SK-N-SH (cell line): ENCODE measurements at regions not wholly inside any gene's neighbourhood (a gene's known extent, or its start where the extent isn't known, plus 50 kb on each side); places are given as distances from the start of the nearest gene placed in this dataset.

ENCODE experiments used
- CTCF ChIA-PET: fragments of 300-600, 350-600 bp; formaldehyde crosslinking; extraction: SDS; loops from one replicate; lab custom pipeline; 2021; lab: Yijun Ruan, JAX
- POLR2A ChIA-PET: fragments of 350-600 bp; sonication (Branson Sonifier 250); formaldehyde crosslinking; extraction: SDS; loops from one replicate; lab custom pipeline; 2020; ENCODE audit warnings: antibody characterized with exemption, inconsistent platforms; lab: Yijun Ruan, JAX
- DNase-seq: peaks from one replicate; pipeline ENCODE4 v3.0.0; 2012
- H2AFZ ChIP-seq: fragments of 200-600 bp; sonication (generic); 2 replicates; pipeline ENCODE4 v1.8.1; 2016; ENCODE audit warnings: antibody characterized with exemption, mild to moderate bottlenecking, low read depth
- H3F3A ChIP-seq: fragments of 200-600 bp; sonication (generic); replicated peaks from 2 replicates; pipeline ENCODE3; 2016; ENCODE audit warnings: antibody characterized with exemption, mild to moderate bottlenecking; ENCODE audit not compliant: insufficient read depth
- H3K27ac ChIP-seq, 2 experiments: fragments of 200-500 bp in 1 of 2; fragments of 200-600 bp in 1 of 2; sonication (Bioruptor generic) in 1 of 2; sonication (generic), shearing (Covaris generic) in 1 of 2; 2 replicates each; pipeline versions ENCODE4 v1.5.1 to v1.6.1; 2014 to 2016; ENCODE audit warnings: low read depth in 2 of 2, inconsistent platforms in 1 of 2, low read length in 1 of 2, mild to moderate bottlenecking in 1 of 2, mixed read lengths in 1 of 2
- H3K27me3 ChIP-seq: fragments of 200-600 bp; sonication (generic), shearing (Covaris generic); 2 replicates; pipeline ENCODE4 v1.6.1; 2016; ENCODE audit warnings: mixed run types; ENCODE audit not compliant: insufficient read depth
- H3K36me3 ChIP-seq, 2 experiments: fragments of 200-500 bp in 1 of 2; fragments of 200-600 bp in 1 of 2; sonication (Bioruptor generic) in 1 of 2; sonication (generic) in 1 of 2; replicated peaks in 1 of 2; 2 replicates each; pipeline versions ENCODE3 to v1.5.1; 2014 to 2016; ENCODE audit warnings: low read length in 1 of 2, mild to moderate bottlenecking in 1 of 2; ENCODE audit not compliant: insufficient read depth in 2 of 2, control insufficient read depth in 1 of 2
- H3K4me1 ChIP-seq, 2 experiments: fragments of 200-500 bp in 1 of 2; fragments of 200-600 bp in 1 of 2; sonication (Bioruptor generic) in 1 of 2; sonication (generic), shearing (Covaris generic) in 1 of 2; 2 replicates each; pipeline versions ENCODE4 v1.5.1 to v1.6.1; 2014 to 2016; ENCODE audit warnings: low read depth in 1 of 2, low read length in 1 of 2, mixed run types in 1 of 2; ENCODE audit not compliant: insufficient read depth in 2 of 2, control insufficient read depth in 1 of 2
- H3K4me2 ChIP-seq: fragments of 200-600 bp; sonication (generic), shearing (Covaris generic); 2 replicates; pipeline ENCODE4 v1.6.1; 2017; ENCODE audit warnings: mixed run types
- H3K4me3 ChIP-seq, 2 experiments: fragments of 200-500 bp in 1 of 2; fragments of 200-600 bp in 1 of 2; sonication (Bioruptor generic) in 1 of 2; sonication (generic), shearing (Covaris generic) in 1 of 2; 2 replicates each; pipeline versions ENCODE4 v1.5.1 to v1.8.1; 2014 to 2016; ENCODE audit warnings: low read depth in 2 of 2, inconsistent platforms in 1 of 2, low read length in 1 of 2, mild to moderate bottlenecking in 1 of 2, mixed read lengths in 1 of 2, moderate library complexity in 1 of 2
- H3K79me2 ChIP-seq: fragments of 200-600 bp; sonication (generic); 2 replicates; pipeline ENCODE4 v1.8.1; 2017; ENCODE audit warnings: mild to moderate bottlenecking; ENCODE audit not compliant: insufficient read depth
- H3K9ac ChIP-seq: fragments of 200-600 bp; sonication (generic); 2 replicates; pipeline ENCODE4 v1.6.1; 2017; ENCODE audit warnings: mixed run types
- H3K9me2 ChIP-seq: fragments of 200-600 bp; sonication (generic); 2 replicates; pipeline ENCODE4 v1.6.1; 2017; ENCODE audit warnings: mixed run types
- H3K9me3 ChIP-seq: fragments of 200-600 bp; sonication (generic); 2 replicates; pipeline ENCODE4 v1.6.1; 2017; ENCODE audit warnings: mixed run types, mild to moderate bottlenecking, moderate library complexity
- H4K20me1 ChIP-seq: fragments of 200-600 bp; sonication (generic); 2 replicates; pipeline ENCODE4 v1.6.1; 2017; ENCODE audit warnings: mild to moderate bottlenecking, mixed run types; ENCODE audit not compliant: insufficient read depth
- CTCF ChIP-seq: fragments of 200-600 bp; sonication (generic); IDR thresholded peaks from 2 replicates; pipeline ENCODE4 v1.6.1; 2017; ENCODE audit warnings: antibody characterized with exemption, mild to moderate bottlenecking, moderate library complexity
- ELF1 ChIP-seq: IDR thresholded peaks from 2 replicates; pipeline ENCODE4 v1.4.0; 2012
- EZH2phosphoT487 ChIP-seq: fragments of 200-600 bp; sonication (generic); IDR thresholded peaks from 2 replicates; pipeline ENCODE4 v1.6.1; 2017; ENCODE audit warnings: low read depth, mixed run types, mild to moderate bottlenecking, antibody characterized with exemption, moderate library complexity, borderline replicate concordance
- FOXJ3 ChIP-seq: sonication (generic); formaldehyde crosslinking; IDR thresholded peaks from 2 replicates; pipeline ENCODE4 v1.5.1; 2020; ENCODE audit warnings: mild to moderate bottlenecking, missing genetic modification reagents
- FOXM1 ChIP-seq: IDR thresholded peaks from 2 replicates; pipeline ENCODE4 v1.4.0; 2012; ENCODE audit warnings: low read depth, mild to moderate bottlenecking
- GABPA ChIP-seq: IDR thresholded peaks from 2 replicates; pipeline ENCODE4 v1.4.0; 2012; ENCODE audit warnings: low read depth, mild to moderate bottlenecking
- GATA2 ChIP-seq: sonication (generic); formaldehyde crosslinking; IDR thresholded peaks from 2 replicates; pipeline ENCODE4 v1.5.0; 2020; ENCODE audit warnings: mild to moderate bottlenecking, missing genetic modification reagents
- IRF3 ChIP-seq: fragments of 150-350 bp; IDR thresholded peaks from 2 replicates; pipeline ENCODE4 v1.6.1; 2016; ENCODE audit warnings: mild to moderate bottlenecking, low read depth, low read length
- JUND ChIP-seq: IDR thresholded peaks from 2 replicates; pipeline ENCODE4 v1.4.0; 2012
- MXI1 ChIP-seq: IDR thresholded peaks from 2 replicates; pipeline ENCODE4 v1.6.1; 2012; ENCODE audit warnings: mild to moderate bottlenecking, low read depth, low read length, improper control_type of control experiment
- POLR2AphosphoS5 ChIP-seq: IDR thresholded peaks from 2 replicates; pipeline ENCODE4 v1.6.1; 2012; ENCODE audit warnings: low read depth, low read length
- REST ChIP-seq: IDR thresholded peaks from 2 replicates; pipeline ENCODE4 v1.6.1; 2012; ENCODE audit warnings: mild to moderate bottlenecking, low read depth, low read length, moderate library complexity
- RFX5 ChIP-seq: IDR thresholded peaks from 2 replicates; pipeline ENCODE4 v1.6.1; 2012; ENCODE audit warnings: mild to moderate bottlenecking, improper control_type of control experiment, low read length
- RXRA ChIP-seq: IDR thresholded peaks from 2 replicates; pipeline ENCODE4 v1.4.0; 2012; ENCODE audit warnings: low read depth, mild to moderate bottlenecking, borderline replicate concordance
- SIN3A ChIP-seq: IDR thresholded peaks from 2 replicates; pipeline ENCODE4 v1.6.1; 2012; ENCODE audit warnings: low read depth, mild to moderate bottlenecking, low read length, moderate library complexity, borderline replicate concordance
- SMC3 ChIP-seq: IDR thresholded peaks from 2 replicates; pipeline ENCODE4 v1.6.1; 2012; ENCODE audit warnings: low read depth, low read length, improper control_type of control experiment
- TAF1 ChIP-seq: IDR thresholded peaks from 2 replicates; pipeline ENCODE4 v1.6.1; 2012; ENCODE audit warnings: low read depth, mild to moderate bottlenecking, low read length, moderate library complexity, borderline replicate concordance
- TCF12 ChIP-seq: IDR thresholded peaks from 2 replicates; pipeline ENCODE4 v1.4.0; 2012
- USF1 ChIP-seq: IDR thresholded peaks from 2 replicates; pipeline ENCODE4 v1.4.0; 2012; ENCODE audit warnings: low read depth, borderline replicate concordance
- YY1 ChIP-seq: IDR thresholded peaks from 2 replicates; pipeline ENCODE4 v1.4.0; 2012; ENCODE audit warnings: low read depth, mild to moderate bottlenecking
- WGBS: methylation state at CpG from one replicate; pipeline ENCODE4 v1.1.6; 2017; ENCODE audit warnings: low lambda C conversion rate; 5-methylcytosine and 5-hydroxymethylcytosine counted together

GRCh38 chr16:66198641-66199040, 167.8 kb upstream of the CDH5 start:
- TF ChIP-seq GATA2 (CRISPR knock-in tag), result no peak
- TF ChIP-seq USF1, result no peak
- TF ChIP-seq FOXM1, result no peak
- TF ChIP-seq GABPA, result no peak
- no peak for TF ChIP-seq EZH2phosphoT487
- no peak for TF ChIP-seq TCF12
- no peak for TF ChIP-seq REST
- TF ChIP-seq SMC3, result no peak
- TF ChIP-seq POLR2AphosphoS5, result no peak
- TF ChIP-seq JUND, result no peak
- TF ChIP-seq IRF3, result no peak
- TF ChIP-seq, all 33 proteins: peak for 0
- H3K4me2 ChIP-seq, result no peak overlapping the region
- POLR2A ChIA-PET, result no interaction called here
- CTCF ChIA-PET, result no interaction called here
- no peak for DNase-seq
- no peaks in the 10 kb centered on the region for H3K9me3 ChIP-seq
- no peak overlapping the region for H3K27ac ChIP-seq
- H2AFZ ChIP-seq, result no peak overlapping the region
- no peaks in the 10 kb centered on the region for H4K20me1 ChIP-seq
- H3K9ac ChIP-seq, result no peak overlapping the region
- no peaks in the 10 kb centered on the region for H3K9me2 ChIP-seq
- H3F3A ChIP-seq, result no peaks in the 10 kb centered on the region
- 13% methylated on average over 3 of the region's 3 CpGs for WGBS
- H3K27me3 ChIP-seq, result no peaks in the 10 kb centered on the region
- no peaks in the 10 kb centered on the region for H3K79me2 ChIP-seq
- H3K4me1 ChIP-seq, result no peaks in the 10 kb centered on the region; a peak in 1 of 4 replicates
- H3K4me3 ChIP-seq, result no peak overlapping the region
- H3K36me3 ChIP-seq, result no peaks in the 10 kb centered on the region

- no peaks in the 10 kb centered on the region for H4K20me1 ChIP-seq
- CTCF ChIA-PET, result no interaction called here
- H3K9ac ChIP-seq, result no peak overlapping the region
- no peaks in the 10 kb centered on the region for H3K9me2 ChIP-seq
- TF ChIP-seq RFX5 (no peak), FOXJ3 (CRISPR knock-in tag) (no peak), ELF1 (no peak), MXI1 (no peak), SIN3A (no peak), GABPA (no peak), YY1 (no peak), RXRA (no peak), GATA2 (CRISPR knock-in tag) (no peak), USF1 (no peak), TAF1 (no peak), CTCF (no peak), TCF12 (no peak)
- H3K27me3 ChIP-seq, result no peaks in the 10 kb centered on the region
- H3F3A ChIP-seq, result no peaks in the 10 kb centered on the region
- no peaks in the 10 kb centered on the region; a peak in 1 of 4 replicates for H3K4me1 ChIP-seq
- no peak overlapping the region for H3K4me3 ChIP-seq
- H3K27ac ChIP-seq, result no peak overlapping the region
- H3K36me3 ChIP-seq, result no peaks in the 10 kb centered on the region
- no peaks in the 10 kb centered on the region for H3K9me3 ChIP-seq
- no peaks in the 10 kb centered on the region for H3K79me2 ChIP-seq
- no peak for DNase-seq
- no peak overlapping the region for H2AFZ ChIP-seq
- H3K4me2 ChIP-seq, result no peak overlapping the region
- WGBS, result 39% methylated on average over 4 of the region's 4 CpGs
- POLR2A ChIA-PET, result no interaction called here
These were observed 168.7 kb upstream of the CDH5 start for GRCh38 chr16:66197668-66198278.
